ENCODE measurements at regions not wholly inside any gene's neighbourhood (a gene's known extent, or its start where the extent isn't known, plus 50 kb on each side); places are given as distances from the start of the nearest gene placed in this dataset.

- TF ChIP-seq YY1 (tag by site-specific recombination; IDR thresholded peaks at IDR 0.05), result no peak
- TF ChIP-seq, protein P1, sequence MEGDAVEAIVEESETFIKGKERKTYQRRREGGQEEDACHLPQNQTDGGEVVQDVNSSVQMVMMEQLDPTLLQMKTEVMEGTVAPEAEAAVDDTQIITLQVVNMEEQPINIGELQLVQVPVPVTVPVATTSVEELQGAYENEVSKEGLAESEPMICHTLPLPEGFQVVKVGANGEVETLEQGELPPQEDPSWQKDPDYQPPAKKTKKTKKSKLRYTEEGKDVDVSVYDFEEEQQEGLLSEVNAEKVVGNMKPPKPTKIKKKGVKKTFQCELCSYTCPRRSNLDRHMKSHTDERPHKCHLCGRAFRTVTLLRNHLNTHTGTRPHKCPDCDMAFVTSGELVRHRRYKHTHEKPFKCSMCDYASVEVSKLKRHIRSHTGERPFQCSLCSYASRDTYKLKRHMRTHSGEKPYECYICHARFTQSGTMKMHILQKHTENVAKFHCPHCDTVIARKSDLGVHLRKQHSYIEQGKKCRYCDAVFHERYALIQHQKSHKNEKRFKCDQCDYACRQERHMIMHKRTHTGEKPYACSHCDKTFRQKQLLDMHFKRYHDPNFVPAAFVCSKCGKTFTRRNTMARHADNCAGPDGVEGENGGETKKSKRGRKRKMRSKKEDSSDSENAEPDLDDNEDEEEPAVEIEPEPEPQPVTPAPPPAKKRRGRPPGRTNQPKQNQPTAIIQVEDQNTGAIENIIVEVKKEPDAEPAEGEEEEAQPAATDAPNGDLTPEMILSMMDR (tag by site-specific recombination; IDR thresholded peaks at IDR 0.05), result no peak
- no peak for TF ChIP-seq MYNN (tag by site-specific recombination; IDR thresholded peaks at IDR 0.05; ENCODE audit: borderline replicate concordance)
Measured at GRCh38 chr2:220215785-220216184, 588.4 kb downstream of the SLC4A3 start.
